Bronchial epithelial cell (primary cell): ENCODE measurements at regions not wholly inside any gene's neighbourhood (a gene's known extent, or its start where the extent isn't known, plus 50 kb on each side); places are given as distances from the start of the nearest gene placed in this dataset.
"Not testable (repeated sequence)": the region's sequence is repeated elsewhere in the genome, so short reads cannot be mapped to it uniquely, and the experiment has no call there.

Experiments
- DNase-seq: peaks from one replicate; pipeline ENCODE4 v3.0.0-alpha.2; 2010; ENCODE audit warnings: low read depth
- FAIRE-seq: peaks from 2 replicates; lab custom pipeline; 2011; peaks lifted over from hg19 to GRCh38; lab: Jason Lieb, UNC
- H3K27me3 ChIP-seq: 2 replicates; pipeline ENCODE4 v1.5.1; 2011; ENCODE audit warnings: low read length; ENCODE audit not compliant: control insufficient read depth, insufficient read depth
- H3K36me3 ChIP-seq: 2 replicates; pipeline ENCODE4 v1.5.1; 2011; ENCODE audit warnings: low read length; ENCODE audit not compliant: control insufficient read depth, insufficient read depth
- H3K4me3 ChIP-seq: 2 replicates; pipeline ENCODE4 v1.5.1; 2011; ENCODE audit warnings: mild to moderate bottlenecking, low read depth, low read length, control low read depth
- TF ChIP-seq, protein P1 (sequence below): IDR thresholded peaks from 2 replicates; pipeline ENCODE4 v1.5.1; 2011; ENCODE audit warnings: mild to moderate bottlenecking, moderate library complexity, low read length, control low read depth, inconsistent platforms; ENCODE audit not compliant: insufficient read depth, severe bottlenecking

DNA sequence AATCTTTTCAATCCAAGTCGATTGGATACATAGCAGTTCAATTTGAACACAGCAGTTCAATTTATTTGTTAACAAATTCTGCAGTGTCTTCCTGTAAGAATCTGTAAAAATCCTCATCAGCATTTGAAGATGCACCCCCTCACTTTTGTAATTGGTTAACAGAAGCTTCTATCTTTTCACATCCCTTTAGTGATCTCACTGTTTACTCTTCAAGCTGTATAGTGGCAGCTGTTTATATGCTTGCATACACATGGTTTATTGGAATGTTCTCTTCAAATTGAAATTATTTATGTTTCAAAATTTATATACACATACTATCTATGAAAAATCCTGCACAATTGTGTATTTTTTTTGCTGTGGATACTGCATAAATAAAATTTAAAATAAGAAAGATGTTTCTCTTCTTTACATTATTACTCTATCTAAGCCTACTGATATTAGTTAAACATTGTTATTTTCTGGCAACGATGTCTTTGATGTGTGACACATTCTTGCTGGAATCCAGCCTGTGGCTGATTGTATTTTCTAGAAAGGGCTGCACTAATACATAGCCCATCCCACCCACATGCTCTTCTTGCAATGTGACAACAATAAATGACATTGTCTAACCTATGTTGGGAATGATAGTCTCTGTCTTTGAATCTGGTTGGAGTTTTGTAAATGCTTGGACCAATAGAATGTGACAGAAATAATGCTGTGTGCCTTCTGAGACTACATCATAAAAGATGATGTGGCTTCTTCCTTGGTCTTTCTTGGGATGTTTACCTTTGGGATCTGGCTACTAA, 573.0 kb downstream of the CD109 start:
- Histone ChIP-seq H3K27me3 (no peaks in the 10 kb centered on the region), H3K36me3 (no peaks in the 10 kb centered on the region), H3K4me3 (no peak overlapping the region)
- FAIRE-seq (no peak), DNase-seq (no peak)
- TF ChIP-seq, protein P1, sequence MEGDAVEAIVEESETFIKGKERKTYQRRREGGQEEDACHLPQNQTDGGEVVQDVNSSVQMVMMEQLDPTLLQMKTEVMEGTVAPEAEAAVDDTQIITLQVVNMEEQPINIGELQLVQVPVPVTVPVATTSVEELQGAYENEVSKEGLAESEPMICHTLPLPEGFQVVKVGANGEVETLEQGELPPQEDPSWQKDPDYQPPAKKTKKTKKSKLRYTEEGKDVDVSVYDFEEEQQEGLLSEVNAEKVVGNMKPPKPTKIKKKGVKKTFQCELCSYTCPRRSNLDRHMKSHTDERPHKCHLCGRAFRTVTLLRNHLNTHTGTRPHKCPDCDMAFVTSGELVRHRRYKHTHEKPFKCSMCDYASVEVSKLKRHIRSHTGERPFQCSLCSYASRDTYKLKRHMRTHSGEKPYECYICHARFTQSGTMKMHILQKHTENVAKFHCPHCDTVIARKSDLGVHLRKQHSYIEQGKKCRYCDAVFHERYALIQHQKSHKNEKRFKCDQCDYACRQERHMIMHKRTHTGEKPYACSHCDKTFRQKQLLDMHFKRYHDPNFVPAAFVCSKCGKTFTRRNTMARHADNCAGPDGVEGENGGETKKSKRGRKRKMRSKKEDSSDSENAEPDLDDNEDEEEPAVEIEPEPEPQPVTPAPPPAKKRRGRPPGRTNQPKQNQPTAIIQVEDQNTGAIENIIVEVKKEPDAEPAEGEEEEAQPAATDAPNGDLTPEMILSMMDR, result no peak

DNA sequence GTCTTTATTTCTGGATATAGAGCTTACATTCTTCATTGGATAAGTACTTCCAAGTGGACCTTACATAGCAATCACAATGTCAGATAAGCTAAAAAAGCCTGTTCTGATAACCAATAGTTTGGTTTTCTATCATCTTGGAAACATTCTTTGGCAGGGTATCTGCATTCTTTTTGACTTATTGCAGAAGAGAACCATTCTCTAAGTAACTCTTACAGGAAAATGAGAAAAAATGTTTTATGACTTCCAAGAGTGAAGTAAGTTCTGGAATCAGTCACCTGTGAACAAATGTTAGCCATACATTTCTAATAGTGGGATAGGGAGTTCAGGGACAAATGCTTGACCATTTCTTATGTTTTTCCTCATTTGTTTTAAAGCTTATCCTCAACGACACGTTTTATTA, 564.0 kb downstream of the CD109 start:
- FAIRE-seq, result no peak
- TF ChIP-seq, protein P1, result no peak

DNA sequence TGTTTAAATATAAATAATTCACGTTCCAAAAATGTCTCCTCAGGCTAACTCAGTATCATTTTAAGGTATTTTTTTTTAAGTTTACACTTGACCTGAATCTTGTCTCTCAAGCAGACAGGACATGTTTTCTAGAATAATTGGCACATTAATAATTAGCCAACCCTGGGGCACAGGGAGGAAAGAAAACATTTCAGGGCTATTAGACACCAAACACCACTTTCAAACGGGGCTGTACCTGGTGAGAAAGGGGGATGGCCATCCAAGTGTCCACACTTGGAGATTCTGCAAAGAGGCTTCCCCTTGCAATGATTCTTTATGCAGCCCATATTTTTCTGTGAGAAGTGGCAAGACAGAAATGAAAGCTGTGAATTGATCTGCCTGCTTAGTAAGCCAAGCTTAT, 560.8 kb downstream of the CD109 start:
- no peak for DNase-seq
- no peak overlapping the region for H3K4me3 ChIP-seq
- FAIRE-seq, result no peak
- H3K27me3 ChIP-seq, result no peaks in the 10 kb centered on the region
- no peaks in the 10 kb centered on the region for H3K36me3 ChIP-seq
- TF ChIP-seq, protein P1, result no peak

More for the DNA sequence above, 564.0 kb downstream of the CD109 start:
- H3K4me3 ChIP-seq, result no peak overlapping the region
- no peak for DNase-seq
- H3K27me3 ChIP-seq, result no peaks in the 10 kb centered on the region
- H3K36me3 ChIP-seq, result no peaks in the 10 kb centered on the region

DNA sequence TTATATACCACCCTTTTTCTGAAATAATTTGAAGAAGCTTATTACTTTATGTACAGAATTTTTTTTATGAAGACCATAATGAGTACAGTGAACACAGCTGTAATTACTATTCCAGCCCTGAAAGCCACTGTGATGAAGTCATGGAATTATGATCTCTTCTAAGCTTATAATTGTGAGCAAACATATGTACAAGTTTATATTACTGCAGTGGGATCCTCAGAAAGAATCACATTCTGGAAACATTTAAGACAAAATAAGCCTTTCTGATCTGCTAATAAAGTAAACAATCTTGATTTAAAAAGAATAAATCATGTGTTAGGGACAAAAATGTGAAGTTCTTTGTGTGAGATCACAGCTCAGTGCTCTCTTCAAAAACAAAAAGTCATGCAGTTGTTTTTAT, 560.4 kb downstream of the CD109 start:
- no peak for FAIRE-seq
- TF ChIP-seq, protein P1, result no peak
- Histone ChIP-seq H3K4me3 (no peak overlapping the region), H3K36me3 (no peaks in the 10 kb centered on the region), H3K27me3 (no peaks in the 10 kb centered on the region)
- DNase-seq, result no peak

DNA sequence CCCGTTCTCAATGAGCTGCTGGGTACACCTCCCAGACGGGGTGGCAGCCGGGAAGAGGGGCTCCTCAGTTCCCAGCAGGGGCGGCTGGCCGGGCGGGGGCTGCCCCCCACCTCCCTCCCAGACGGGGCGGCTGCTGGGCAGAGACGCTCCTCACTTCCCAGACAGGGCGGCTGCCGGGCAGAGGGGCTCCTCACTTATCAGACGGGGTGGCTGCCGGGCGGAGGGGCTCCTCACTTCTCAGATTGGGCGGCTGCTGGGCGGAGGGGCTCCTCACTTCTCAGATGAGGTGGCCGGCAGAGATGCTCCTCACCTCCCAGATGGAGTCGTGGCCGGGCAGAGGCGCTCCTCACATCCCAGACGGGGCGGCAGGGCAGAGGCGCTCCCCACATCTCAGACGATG, 559.0 kb downstream of the CD109 start:
- H3K27me3 ChIP-seq, H3K36me3 ChIP-seq, H3K4me3 ChIP-seq, DNase-seq, FAIRE-seq: not testable (repeated sequence)

DNA sequence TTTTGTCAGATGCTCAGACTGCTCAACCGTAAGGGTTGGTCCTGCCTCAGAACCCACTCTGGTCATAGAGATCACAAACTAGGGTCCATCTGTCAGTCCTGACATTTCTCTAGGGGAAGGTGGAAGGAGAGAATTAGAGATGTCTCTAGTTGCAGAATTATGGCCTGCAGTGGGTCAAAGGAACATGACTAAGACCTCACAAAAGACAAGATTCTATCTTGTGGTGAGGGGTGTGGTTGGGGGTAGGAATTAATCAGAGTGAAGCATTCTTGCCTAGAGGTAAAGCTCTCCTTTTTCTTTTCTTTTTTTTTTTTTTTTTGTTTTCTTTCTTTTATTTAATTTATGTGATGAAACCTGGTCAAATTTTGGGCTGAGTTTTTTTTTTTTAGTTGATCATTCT, 558.1 kb downstream of the CD109 start:
- not testable (repeated sequence) for DNase-seq, H3K27me3 ChIP-seq, H3K36me3 ChIP-seq, H3K4me3 ChIP-seq
- peak; percentile 73 for FAIRE-seq

DNA sequence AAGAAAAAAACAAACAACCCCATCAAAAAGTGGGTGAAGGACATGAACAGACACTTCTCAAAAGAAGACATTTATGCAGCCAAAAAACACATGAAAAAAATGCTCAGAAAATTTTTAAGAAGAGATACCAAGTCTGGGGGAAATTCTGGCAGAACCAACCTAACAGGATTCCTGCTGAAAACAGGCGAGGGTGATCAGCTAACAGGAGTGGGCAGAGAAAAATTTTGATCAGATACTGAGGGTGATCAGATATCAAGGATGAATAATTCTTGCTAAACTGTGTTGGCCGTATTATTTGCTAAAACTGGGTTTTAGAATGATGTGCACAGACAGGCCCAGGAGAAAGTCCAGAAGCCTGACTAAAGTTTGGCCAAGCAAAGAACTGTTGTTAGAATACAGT, 557.3 kb downstream of the CD109 start:
- TF ChIP-seq, protein P1, result no peak
- H3K4me3 ChIP-seq, result no peak overlapping the region
- no peaks in the 10 kb centered on the region for H3K36me3 ChIP-seq
- FAIRE-seq (no peak), DNase-seq (no peak)
- no peaks in the 10 kb centered on the region for H3K27me3 ChIP-seq
